GM20431 (cell line): ENCODE measurements at regions not wholly inside any gene's neighbourhood (a gene's known extent, or its start where the extent isn't known, plus 50 kb on each side); places are given as distances from the start of the nearest gene placed in this dataset.

Experiments
- in situ Hi-C: fragments of 300-500 bp; cut with MseI, MboI; formaldehyde crosslinking; loops from one replicate; pipeline ENCODE4 v1.15.0; 2020; ENCODE audit warnings: low sequenced_read_pairs; ENCODE audit not compliant: unreplicated experiment

GRCh38 chr5:96024683-96025475, 63.2 kb upstream of the ELL2 start:
- in situ Hi-C loops: no loop called here

- in situ Hi-C loops: no loop called here
Measured at GRCh38 chr5:96023518-96023917, 61.9 kb upstream of the ELL2 start.

GRCh38 chr5:96022971-96023370, 61.3 kb upstream of the ELL2 start:
- in situ Hi-C loops: no loop called here

GRCh38 chr5:96017951-96018350, 56.3 kb upstream of the ELL2 start:
- in situ Hi-C loops: no loop called here

- in situ Hi-C loops: no loop called here
Measured at GRCh38 chr5:96016216-96016615, 54.6 kb upstream of the ELL2 start.

- in situ Hi-C loops: no loop called here
Measured at GRCh38 chr5:96015709-96016108, 54.1 kb upstream of the ELL2 start.

GRCh38 chr5:96014395-96014794, 52.7 kb upstream of the ELL2 start:
- in situ Hi-C loops: no loop called here

GRCh38 chr5:96013254-96013653, 51.6 kb upstream of the ELL2 start:
- in situ Hi-C loops: no loop called here

- in situ Hi-C loops: no loop called here
Measured at GRCh38 chr5:96012399-96012798, 50.7 kb upstream of the ELL2 start.
